Caki2 (cell line): ENCODE measurements at regions not wholly inside any gene's neighbourhood (a gene's known extent, or its start where the extent isn't known, plus 50 kb on each side); places are given as distances from the start of the nearest gene placed in this dataset.
"Not testable (repeated sequence)": the region's sequence is repeated elsewhere in the genome, so short reads cannot be mapped to it uniquely, and the experiment has no call there.

Experiments used
- DNase-seq: peaks from one replicate; pipeline ENCODE4 v3.0.0-alpha.2; 2015; ENCODE audit warnings: low read depth
- in situ Hi-C: cut with HindIII; loops from 2 replicates; pipeline ENCODE4 v1.10.0; 2016; ENCODE audit warnings: low sequenced_read_pairs, low pct_unique_long_range_greater_than_20kb, mixed read lengths

- in situ Hi-C loops, DNase-seq: not testable (repeated sequence)
Measured at GRCh38 chr15:20473465-20473864, 68.1 kb downstream of the GOLGA6L6 start.

- DNase-seq, in situ Hi-C loops: not testable (repeated sequence)
Measured at GRCh38 chr15:20472983-20473382, 68.6 kb downstream of the GOLGA6L6 start.

GRCh38 chr15:20470810-20471209 lies 70.8 kb downstream of the GOLGA6L6 start:
- DNase-seq, in situ Hi-C loops: not testable (repeated sequence)

- in situ Hi-C loops, result not testable (repeated sequence)
Measured at GRCh38 chr15:20441138-20441537, 100.5 kb downstream of the GOLGA6L6 start.

GRCh38 chr15:20440390-20440789 lies 101.2 kb downstream of the GOLGA6L6 start:
- DNase-seq, in situ Hi-C loops: not testable (repeated sequence)

More at GRCh38 chr15:20441138-20441537, 100.5 kb downstream of the GOLGA6L6 start:
- DNase-seq, result not testable (repeated sequence)

GRCh38 chr15:20439111-20439510 lies 102.5 kb downstream of the GOLGA6L6 start:
- in situ Hi-C loops, DNase-seq: not testable (repeated sequence)

- DNase-seq, in situ Hi-C loops: not testable (repeated sequence)
Measured at GRCh38 chr15:20438255-20438654, 103.3 kb downstream of the GOLGA6L6 start.

GRCh38 chr15:20433468-20433867 lies 108.1 kb downstream of the GOLGA6L6 start:
- in situ Hi-C loops, result not testable (repeated sequence)

GRCh38 chr15:20430495-20430894 lies 111.1 kb downstream of the GOLGA6L6 start:
- in situ Hi-C loops, DNase-seq: not testable (repeated sequence)

More at GRCh38 chr15:20433468-20433867, 108.1 kb downstream of the GOLGA6L6 start:
- DNase-seq, result not testable (repeated sequence)

- DNase-seq, in situ Hi-C loops: not testable (repeated sequence)
Measured at GRCh38 chr15:20420710-20421109, 120.9 kb downstream of the GOLGA6L6 start.

- in situ Hi-C loops, DNase-seq: not testable (repeated sequence)
Measured at GRCh38 chr15:20416618-20417017, 125.0 kb downstream of the GOLGA6L6 start.

- in situ Hi-C loops, DNase-seq: not testable (repeated sequence)
Measured at GRCh38 chr15:20409667-20410198, 131.9 kb downstream of the GOLGA6L6 start.

- in situ Hi-C loops, result no loop called here
- DNase-seq, result no peak
Measured at GRCh38 chr15:20409247-20409646, 132.4 kb downstream of the GOLGA6L6 start.

GRCh38 chr15:20407553-20407952 lies 134.0 kb downstream of the GOLGA6L6 start:
- in situ Hi-C loops, result no loop called here
- no peak for DNase-seq

- in situ Hi-C loops, DNase-seq: not testable (repeated sequence)
Measured at GRCh38 chr15:20404571-20404970, 137.0 kb downstream of the GOLGA6L6 start.

- in situ Hi-C loops, DNase-seq: not testable (repeated sequence)
Measured at GRCh38 chr15:20402586-20402985, 139.0 kb downstream of the GOLGA6L6 start.

GRCh38 chr15:20401058-20401457 lies 140.5 kb downstream of the GOLGA6L6 start:
- DNase-seq, in situ Hi-C loops: not testable (repeated sequence)

- in situ Hi-C loops, DNase-seq: not testable (repeated sequence)
Measured at GRCh38 chr15:20398680-20399079, 142.9 kb downstream of the GOLGA6L6 start.

- in situ Hi-C loops, DNase-seq: not testable (repeated sequence)
Measured at GRCh38 chr15:20388161-20388560, 153.4 kb downstream of the GOLGA6L6 start.

- in situ Hi-C loops, result no loop called here
- no peak for DNase-seq
Measured at GRCh38 chr15:20386198-20386597, 155.4 kb downstream of the GOLGA6L6 start.
